HepG2 (cell line): ENCODE measurements at regions not wholly inside any gene's neighbourhood (a gene's known extent, or its start where the extent isn't known, plus 50 kb on each side); places are given as distances from the start of the nearest gene placed in this dataset.
A peak's percentile ranks its signal among the peaks of the same experiment; 100 is the strongest.

Experiments
- CHD4 ChIP-seq: fragments of 200-600 bp; sonication (generic); IDR thresholded peaks from 2 replicates; pipeline ENCODE4 v1.7.0; 2017; ENCODE audit warnings: mild to moderate bottlenecking, low read length, borderline replicate concordance
- ELF4 ChIP-seq: sonication (generic); formaldehyde crosslinking; IDR thresholded peaks from 2 replicates; pipeline ENCODE4 v1.5.0; 2020; ENCODE audit warnings: missing genetic modification reagents, mild to moderate bottlenecking, moderate library complexity, borderline replicate concordance
- ESRRA ChIP-seq: sonication (generic); formaldehyde crosslinking; IDR thresholded peaks from 2 replicates; pipeline ENCODE4 v1.5.1; 2020; ENCODE audit warnings: mild to moderate bottlenecking, low read depth, missing genetic modification reagents
- FOXO1 ChIP-seq: sonication (generic); formaldehyde crosslinking; IDR thresholded peaks from 2 replicates; pipeline ENCODE4 v1.4.0; 2020; ENCODE audit warnings: missing genetic modification reagents
- GTF2F1 ChIP-seq: fragments of 150-350 bp; IDR thresholded peaks from 2 replicates; pipeline ENCODE4 v1.6.1; 2014; ENCODE audit warnings: low read length
- KLF9 ChIP-seq: IDR thresholded peaks from 2 replicates; pipeline ENCODE4 v1.6.1; 2016; ENCODE audit warnings: low read depth
- MEIS1 ChIP-seq: sonication (generic); formaldehyde crosslinking; IDR thresholded peaks from 2 replicates; pipeline ENCODE4 v1.9.0; 2021; ENCODE audit warnings: mild to moderate bottlenecking, missing genetic modification reagents, moderate library complexity, borderline replicate concordance
- MTA1 ChIP-seq: sonication (generic); formaldehyde crosslinking; IDR thresholded peaks from 2 replicates; pipeline ENCODE4 v1.4.0; 2020; ENCODE audit warnings: missing genetic modification reagents, mild to moderate bottlenecking, borderline replicate concordance
- NFRKB ChIP-seq: fragments of 450-650 bp; IDR thresholded peaks from 2 replicates; pipeline ENCODE4 v1.6.1; 2017
- PHF5A ChIP-seq: IDR thresholded peaks from one replicate; pipeline ENCODE4 v1.6.1; 2018; ENCODE audit warnings: low read depth, missing genetic modification reagents; ENCODE audit not compliant: unreplicated experiment
- PITX1 ChIP-seq: sonication (generic); formaldehyde crosslinking; IDR thresholded peaks from 2 replicates; pipeline ENCODE4 v1.5.1; 2020; ENCODE audit warnings: mild to moderate bottlenecking, missing genetic modification reagents
- POLR2A ChIP-seq, 2 experiments: IDR thresholded peaks; 2 replicates each; pipeline ENCODE4 v1.6.1; 2011; ENCODE audit warnings: low read depth in 2 of 2, low read length in 2 of 2, mild to moderate bottlenecking in 1 of 2, moderate library complexity in 1 of 2; ENCODE audit not compliant: insufficient read depth in 1 of 2
- RFX3 ChIP-seq: IDR thresholded peaks from 2 replicates; pipeline ENCODE4 v1.6.1; 2016; ENCODE audit warnings: missing biosample characterization, missing genetic modification reagents
- SETDB1 ChIP-seq: sonication (generic); formaldehyde crosslinking; IDR thresholded peaks from 2 replicates; pipeline ENCODE4 v1.5.1; 2020; ENCODE audit warnings: missing genetic modification reagents, mild to moderate bottlenecking, borderline replicate concordance
- SSRP1 ChIP-seq: IDR thresholded peaks from 2 replicates; pipeline ENCODE4 v1.6.1; 2016; ENCODE audit warnings: control low read depth
- TEAD3 ChIP-seq: optimal IDR thresholded peaks from 2 replicates; pipeline ENCODE3; 2016; ENCODE audit warnings: borderline replicate concordance
- U2AF2 ChIP-seq: fragments of 200-400 bp; formaldehyde crosslinking; IDR thresholded peaks from 2 replicates; pipeline ENCODE4 v1.6.1; 2017; ENCODE audit warnings: low read depth, mild to moderate bottlenecking, low read length
- XBP1 ChIP-seq: sonication (generic); formaldehyde crosslinking; IDR thresholded peaks from 2 replicates; pipeline ENCODE4 v1.5.0; 2020; ENCODE audit warnings: missing genetic modification reagents
- ZMYM2 ChIP-seq: sonication (generic); formaldehyde crosslinking; IDR thresholded peaks from 2 replicates; pipeline ENCODE4 v1.8.0; 2022; ENCODE audit warnings: mild to moderate bottlenecking, missing genetic modification reagents
- ZNF577 ChIP-seq: sonication (generic); formaldehyde crosslinking; IDR thresholded peaks from 2 replicates; pipeline ENCODE4 v1.4.0; 2020; ENCODE audit warnings: mild to moderate bottlenecking, low read depth, missing genetic modification reagents, borderline replicate concordance
- ZNF703 ChIP-seq: sonication (generic); formaldehyde crosslinking; IDR thresholded peaks from 2 replicates; pipeline ENCODE4 v1.5.1; 2020; ENCODE audit warnings: missing genetic modification reagents, mild to moderate bottlenecking, moderate library complexity, borderline replicate concordance
- ZNF879 ChIP-seq: sonication (generic); formaldehyde crosslinking; IDR thresholded peaks from 2 replicates; pipeline ENCODE4 v1.8.1; 2023; ENCODE audit warnings: missing genetic modification reagents
- ZSCAN25 ChIP-seq: sonication (generic); formaldehyde crosslinking; IDR thresholded peaks from 2 replicates; pipeline ENCODE4 v1.8.0; 2022; ENCODE audit warnings: mild to moderate bottlenecking, missing genetic modification reagents
- TF ChIP-seq, protein P1 (sequence below), 2 experiments: sonication (generic) in 1 of 2; formaldehyde crosslinking in 1 of 2; IDR thresholded peaks; 2 replicates each; pipeline versions ENCODE4 v1.5.1 to v1.6.1; 2011 to 2020; ENCODE audit warnings: borderline replicate concordance in 1 of 2, low read depth in 1 of 2, low read length in 1 of 2, mild to moderate bottlenecking in 1 of 2, missing genetic modification reagents in 1 of 2, moderate library complexity in 1 of 2
- TF ChIP-seq, protein P2 (sequence below): sonication (generic); formaldehyde crosslinking; IDR thresholded peaks from 2 replicates; pipeline ENCODE4 v1.4.0; 2020; ENCODE audit warnings: missing genetic modification reagents
- TF ChIP-seq, protein P3 (sequence below): sonication (generic); formaldehyde crosslinking; IDR thresholded peaks from 2 replicates; pipeline ENCODE4 v1.4.0; 2020; ENCODE audit warnings: missing genetic modification reagents
- TF ChIP-seq, protein P4 (sequence below): sonication (generic); formaldehyde crosslinking; IDR thresholded peaks from 2 replicates; pipeline ENCODE4 v1.4.0; 2020; ENCODE audit warnings: mild to moderate bottlenecking, missing genetic modification reagents, borderline replicate concordance
- TF ChIP-seq, protein P5 (sequence below): sonication (generic); formaldehyde crosslinking; IDR thresholded peaks from 2 replicates; pipeline ENCODE4 v1.8.1; 2023; ENCODE audit warnings: mild to moderate bottlenecking, missing genetic modification reagents, borderline replicate concordance

DNA sequence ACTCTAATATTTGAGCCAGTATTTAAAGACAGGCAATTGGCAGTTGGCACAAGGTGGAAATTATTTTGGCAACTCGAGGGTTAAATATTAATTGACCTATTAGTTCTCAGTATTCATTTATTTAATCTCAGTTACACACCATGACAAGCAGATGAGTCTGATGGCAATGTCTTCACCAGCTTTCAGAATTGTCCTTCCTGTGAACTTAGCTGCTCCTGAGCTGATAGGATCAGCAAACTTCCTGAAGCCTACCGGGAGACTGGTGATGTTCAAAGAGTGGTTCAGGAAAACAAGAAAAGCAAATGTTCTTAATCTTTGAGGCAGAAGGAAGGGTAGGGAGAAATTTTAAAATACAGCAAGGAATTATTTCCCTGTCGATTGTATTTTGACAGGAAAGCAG lies 522.2 kb downstream of the SOX2 start (continued):
- TF ChIP-seq, protein P1, sequence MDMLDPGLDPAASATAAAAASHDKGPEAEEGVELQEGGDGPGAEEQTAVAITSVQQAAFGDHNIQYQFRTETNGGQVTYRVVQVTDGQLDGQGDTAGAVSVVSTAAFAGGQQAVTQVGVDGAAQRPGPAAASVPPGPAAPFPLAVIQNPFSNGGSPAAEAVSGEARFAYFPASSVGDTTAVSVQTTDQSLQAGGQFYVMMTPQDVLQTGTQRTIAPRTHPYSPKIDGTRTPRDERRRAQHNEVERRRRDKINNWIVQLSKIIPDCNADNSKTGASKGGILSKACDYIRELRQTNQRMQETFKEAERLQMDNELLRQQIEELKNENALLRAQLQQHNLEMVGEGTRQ (IDR thresholded peaks at IDR 0.05; ENCODE audit: low read depth, low read length): no peak
- TF ChIP-seq, protein P1 (CRISPR knock-in tag; IDR thresholded peaks at IDR 0.05; ENCODE audit: borderline replicate concordance): no peak
- TF ChIP-seq SETDB1 (CRISPR knock-in tag) (no peak), NFRKB (no peak), ZNF879 (no peak), TEAD3 (no peak), MEIS1 (CRISPR knock-in tag) (no peak), ZMYM2 (CRISPR knock-in tag) (no peak), ESRRA (no peak), ELF4 (CRISPR knock-in tag) (no peak), CHD4 (no peak), PITX1 (CRISPR knock-in tag) (no peak), ZNF577 (CRISPR knock-in tag) (no peak), MTA1 (CRISPR knock-in tag) (no peak), ZSCAN25 (no peak), GTF2F1 (no peak), RFX3 (no peak), XBP1 (no peak), ZNF703 (CRISPR knock-in tag) (no peak), SSRP1 (CRISPR knock-in tag) (no peak), POLR2A (IDR thresholded peaks at IDR 0.05; ENCODE audit: insufficient read depth in 1 of 2, low read depth in 2 of 2, low read length in 2 of 2) (no peak), FOXO1 (peak; percentile 33; the same call in 1 of the 2 replicates), U2AF2 (no peak), PHF5A (CRISPR knock-in tag) (no peak), KLF9 (no peak)
- TF ChIP-seq, protein P2, sequence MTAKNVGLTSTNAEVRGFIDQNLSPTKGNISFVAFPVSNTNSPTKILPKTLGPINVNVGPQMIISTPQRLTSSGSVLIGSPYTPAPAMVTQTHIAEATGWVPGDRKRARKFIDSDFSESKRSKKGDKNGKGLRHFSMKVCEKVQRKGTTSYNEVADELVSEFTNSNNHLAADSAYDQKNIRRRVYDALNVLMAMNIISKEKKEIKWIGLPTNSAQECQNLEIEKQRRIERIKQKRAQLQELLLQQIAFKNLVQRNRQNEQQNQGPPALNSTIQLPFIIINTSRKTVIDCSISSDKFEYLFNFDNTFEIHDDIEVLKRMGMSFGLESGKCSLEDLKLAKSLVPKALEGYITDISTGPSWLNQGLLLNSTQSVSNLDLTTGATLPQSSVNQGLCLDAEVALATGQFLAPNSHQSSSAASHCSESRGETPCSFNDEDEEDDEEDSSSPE (CRISPR knock-in tag): no peak
- TF ChIP-seq, protein P3, sequence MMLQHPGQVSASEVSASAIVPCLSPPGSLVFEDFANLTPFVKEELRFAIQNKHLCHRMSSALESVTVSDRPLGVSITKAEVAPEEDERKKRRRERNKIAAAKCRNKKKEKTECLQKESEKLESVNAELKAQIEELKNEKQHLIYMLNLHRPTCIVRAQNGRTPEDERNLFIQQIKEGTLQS (CRISPR knock-in tag): no peak
- TF ChIP-seq, protein P4, sequence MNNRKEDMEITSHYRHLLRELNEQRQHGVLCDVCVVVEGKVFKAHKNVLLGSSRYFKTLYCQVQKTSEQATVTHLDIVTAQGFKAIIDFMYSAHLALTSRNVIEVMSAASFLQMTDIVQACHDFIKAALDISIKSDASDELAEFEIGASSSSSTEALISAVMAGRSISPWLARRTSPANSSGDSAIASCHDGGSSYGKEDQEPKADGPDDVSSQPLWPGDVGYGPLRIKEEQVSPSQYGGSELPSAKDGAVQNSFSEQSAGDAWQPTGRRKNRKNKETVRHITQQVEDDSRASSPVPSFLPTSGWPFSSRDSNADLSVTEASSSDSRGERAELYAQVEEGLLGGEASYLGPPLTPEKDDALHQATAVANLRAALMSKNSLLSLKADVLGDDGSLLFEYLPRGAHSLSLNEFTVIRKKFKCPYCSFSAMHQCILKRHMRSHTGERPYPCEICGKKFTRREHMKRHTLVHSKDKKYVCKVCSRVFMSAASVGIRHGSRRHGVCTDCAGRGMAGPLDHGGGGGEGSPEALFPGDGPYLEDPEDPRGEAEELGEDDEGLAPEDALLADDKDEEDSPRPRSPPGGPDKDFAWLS: no peak
- TF ChIP-seq, protein P5, sequence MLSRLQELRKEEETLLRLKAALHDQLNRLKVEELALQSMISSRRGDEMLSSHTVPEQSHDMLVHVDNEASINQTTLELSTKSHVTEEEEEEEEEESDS (CRISPR knock-in tag): no peak
